Activated CD4-positive, alpha-beta T cell treated with anti-CD3 and anti-CD28 coated beads, Interleukin-2, amount 50 U/mL, for 16 hours (primary cell): ENCODE measurements at regions not wholly inside any gene's neighbourhood (a gene's known extent, or its start where the extent isn't known, plus 50 kb on each side); places are given as distances from the start of the nearest gene placed in this dataset.
"Not testable (repeated sequence)": the region's sequence is repeated elsewhere in the genome, so short reads cannot be mapped to it uniquely, and the experiment has no call there.

Source experiments
- DNase-seq: peaks from one replicate; pipeline ENCODE4 v3.0.0-alpha.2; 2020

GRCh38 chr6:82744286-82745015 lies 321.2 kb downstream of the UBE3D start:
- no peak for DNase-seq

- DNase-seq = no peak
Measured at GRCh38 chr6:82750556-82750955, 315.1 kb downstream of the UBE3D start.

- no peak for DNase-seq
Measured at GRCh38 chr6:82751718-82752117, 313.9 kb downstream of the UBE3D start.

GRCh38 chr6:82761674-82762345 lies 303.8 kb downstream of the UBE3D start:
- no peak for DNase-seq

GRCh38 chr6:82766476-82766875 lies 299.2 kb downstream of the UBE3D start:
- no peak for DNase-seq

GRCh38 chr6:82767037-82767436 lies 298.6 kb downstream of the UBE3D start:
- no peak for DNase-seq

- no peak for DNase-seq
Measured at GRCh38 chr6:82767447-82767846, 298.2 kb downstream of the UBE3D start.

- DNase-seq = no peak
Measured at GRCh38 chr6:82772851-82773717, 292.6 kb downstream of the UBE3D start.

- DNase-seq = no peak
Measured at GRCh38 chr6:82775361-82775760, 290.3 kb downstream of the UBE3D start.

GRCh38 chr6:82775981-82776380 lies 289.7 kb downstream of the UBE3D start:
- peak; percentile 21 for DNase-seq

GRCh38 chr6:82779041-82779440 lies 286.6 kb downstream of the UBE3D start:
- DNase-seq = no peak

- no peak for DNase-seq
Measured at GRCh38 chr6:82780334-82780733, 285.3 kb downstream of the UBE3D start.

- DNase-seq = no peak
Measured at GRCh38 chr6:82781620-82782204, 283.9 kb downstream of the UBE3D start.

GRCh38 chr6:82783587-82784236 lies 281.9 kb downstream of the UBE3D start:
- no peak for DNase-seq

- no peak for DNase-seq
Measured at GRCh38 chr6:82785206-82785605, 280.4 kb downstream of the UBE3D start.

- DNase-seq = no peak
Measured at GRCh38 chr6:82786248-82786647, 279.4 kb downstream of the UBE3D start.

- DNase-seq = no peak
Measured at GRCh38 chr6:82795940-82796339, 269.7 kb downstream of the UBE3D start.

GRCh38 chr6:82801083-82801482 lies 264.6 kb downstream of the UBE3D start:
- no peak for DNase-seq

- not testable (repeated sequence) for DNase-seq
Measured at GRCh38 chr6:82816243-82816642, 249.4 kb downstream of the UBE3D start.

- DNase-seq = no peak
Measured at GRCh38 chr6:82818727-82819126, 246.9 kb downstream of the UBE3D start.

GRCh38 chr6:82823361-82823760 lies 242.3 kb downstream of the UBE3D start:
- DNase-seq = no peak

- DNase-seq = no peak
Measured at GRCh38 chr6:82832811-82833210, 232.8 kb downstream of the UBE3D start.

GRCh38 chr6:82833481-82833880 lies 232.2 kb downstream of the UBE3D start:
- no peak for DNase-seq
